ENCODE measurements at regions not wholly inside any gene's neighbourhood (a gene's known extent, or its start where the extent isn't known, plus 50 kb on each side); places are given as distances from the start of the nearest gene placed in this dataset.

DNA sequence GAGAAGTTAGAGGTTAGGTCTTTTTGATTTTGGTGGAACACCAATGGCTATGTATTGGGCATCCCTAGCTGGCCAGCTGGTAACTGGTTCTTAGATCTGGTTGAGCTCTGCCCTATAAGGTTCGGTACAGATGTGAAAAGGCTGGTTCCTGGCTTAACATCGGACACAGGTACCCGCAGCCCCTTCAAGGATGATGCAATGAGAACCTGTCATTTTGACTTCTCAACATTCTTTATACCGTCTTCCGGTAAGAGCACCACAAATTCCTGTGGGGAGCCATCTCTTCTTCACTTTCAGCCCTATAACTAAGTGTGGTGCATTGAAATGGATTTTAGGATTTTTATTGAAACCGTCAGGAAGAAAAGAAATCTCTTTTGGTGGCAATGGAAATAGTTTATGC is 222.8 kb downstream of the ADAMTS9 start:
- DNase-seq, result no peak

DNA sequence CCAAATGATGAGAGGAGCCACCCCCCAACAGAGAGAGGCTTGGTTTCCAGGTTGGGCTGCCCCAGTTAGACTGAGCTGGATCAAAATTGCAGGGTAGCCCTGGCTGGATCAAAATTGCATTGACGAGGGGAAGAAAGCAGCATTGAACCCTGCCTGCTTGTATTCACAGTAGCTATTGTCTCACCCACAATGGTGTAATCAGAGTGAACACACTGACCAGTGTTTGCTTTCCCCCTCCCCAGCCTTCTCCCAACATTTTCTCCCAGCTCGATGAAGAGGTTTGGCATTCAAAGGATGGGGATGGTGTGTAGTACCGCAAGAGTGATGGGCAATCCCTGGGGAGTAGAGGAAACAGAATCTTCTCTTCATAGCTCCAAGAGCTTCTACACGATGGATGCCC is 223.8 kb downstream of the ADAMTS9 start:
- DNase-seq, result no peak

DNA sequence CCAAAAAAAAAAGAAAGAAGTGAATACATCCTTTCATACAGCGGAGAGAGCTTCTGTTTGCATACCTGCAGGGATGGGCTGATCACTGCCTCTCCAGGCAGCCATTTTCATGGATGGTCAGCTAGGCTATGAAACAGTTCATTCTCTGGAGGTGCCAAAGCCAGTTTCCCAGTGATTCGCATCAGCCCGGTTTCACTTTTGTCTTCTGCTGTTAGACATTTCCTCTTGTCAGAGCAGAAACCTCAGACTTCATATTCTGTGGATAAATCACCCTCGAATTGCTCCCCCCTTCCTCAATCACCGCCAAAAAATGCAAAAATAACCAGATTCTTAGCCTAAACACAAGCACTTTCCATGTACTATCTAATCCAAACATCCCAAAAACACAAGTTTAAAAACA is 225.6 kb downstream of the ADAMTS9 start:
- DNase-seq, result no peak

DNA sequence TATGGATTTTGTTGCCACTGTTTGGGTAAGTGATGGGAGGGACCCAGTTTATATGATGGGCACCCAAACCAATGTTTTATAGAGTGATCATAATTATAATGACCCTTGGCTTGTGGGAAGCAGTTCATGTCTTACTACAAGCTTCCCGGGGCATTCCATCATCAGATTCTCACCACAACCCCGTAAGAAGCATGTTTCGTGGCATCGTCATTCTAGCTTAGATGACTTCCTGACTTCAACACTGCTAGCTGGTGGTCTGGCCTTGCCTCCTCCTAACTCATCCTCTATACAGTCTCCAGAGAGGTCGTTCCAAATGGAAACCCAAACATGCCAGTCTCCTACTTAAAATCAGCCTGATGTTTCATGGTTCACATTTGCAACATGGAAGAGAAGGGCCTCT is 226.9 kb downstream of the ADAMTS9 start:
- DNase-seq, result no peak

DNA sequence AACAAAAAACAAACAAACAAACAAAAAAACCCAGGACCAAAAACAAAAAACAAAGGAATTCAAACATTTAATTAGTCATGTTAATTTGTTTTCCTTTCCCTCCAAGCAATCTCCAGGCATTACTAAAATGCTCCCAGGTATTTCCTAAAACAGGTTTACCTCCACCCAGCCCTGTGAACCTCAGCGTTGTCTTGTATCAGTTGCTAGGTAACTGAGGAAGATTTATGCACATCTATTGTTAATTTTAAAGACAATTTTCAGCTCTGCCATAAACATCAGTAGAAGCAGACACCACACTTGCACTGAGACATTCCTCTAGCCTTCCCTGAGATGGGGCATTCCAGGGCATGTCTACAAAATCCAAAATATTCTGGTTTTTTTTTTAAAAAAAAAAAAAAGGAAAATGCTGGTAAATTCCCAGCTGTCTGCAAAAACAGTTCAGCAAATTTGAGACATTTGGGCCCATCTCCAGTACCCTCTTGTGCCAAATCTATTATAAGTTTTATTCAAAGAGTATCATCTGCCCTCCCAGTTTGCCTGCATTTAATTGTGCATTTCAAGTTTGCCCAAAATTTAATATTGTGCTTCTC is 227.6 kb downstream of the ADAMTS9 start:
- DNase-seq, result no peak

DNA sequence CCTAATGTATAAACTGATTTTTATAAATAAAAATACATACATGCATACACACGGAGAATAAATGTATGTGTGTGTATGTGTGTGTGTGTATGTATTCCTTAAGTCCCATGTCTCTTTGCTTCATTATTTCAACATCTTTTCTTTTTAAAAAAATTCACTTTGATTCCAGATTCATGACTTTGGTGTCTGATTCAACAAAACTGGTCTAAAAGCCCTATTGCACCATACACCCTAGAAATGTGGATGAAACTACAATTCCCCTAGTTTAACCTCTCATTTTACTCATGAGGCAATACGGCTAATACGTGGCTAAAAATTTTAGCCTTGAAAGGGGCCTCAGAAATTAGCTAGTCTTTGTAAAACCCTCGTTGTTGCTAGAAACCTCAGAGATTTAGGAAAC is 228.1 kb downstream of the ADAMTS9 start:
- DNase-seq, result no peak

DNA sequence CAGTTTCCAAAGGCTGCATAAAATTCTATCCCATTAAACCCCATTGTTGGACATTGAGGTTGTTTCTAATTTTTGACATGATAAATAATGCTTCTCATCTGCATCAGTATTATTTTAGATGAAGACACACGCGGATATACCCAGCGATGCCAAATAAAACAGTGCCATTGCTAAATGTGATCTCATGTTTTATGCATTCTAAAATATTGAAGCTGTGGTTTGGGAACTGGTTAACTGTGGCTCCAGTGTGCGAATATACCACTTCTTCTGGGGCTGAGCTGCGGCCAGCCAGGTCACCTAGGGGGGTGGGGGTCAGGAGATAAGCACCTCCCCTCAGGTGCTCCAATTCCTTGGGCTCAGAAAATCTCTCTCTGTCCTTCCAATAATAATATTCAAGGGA is 230.0 kb downstream of the ADAMTS9 start:
- DNase-seq, result no peak

DNA sequence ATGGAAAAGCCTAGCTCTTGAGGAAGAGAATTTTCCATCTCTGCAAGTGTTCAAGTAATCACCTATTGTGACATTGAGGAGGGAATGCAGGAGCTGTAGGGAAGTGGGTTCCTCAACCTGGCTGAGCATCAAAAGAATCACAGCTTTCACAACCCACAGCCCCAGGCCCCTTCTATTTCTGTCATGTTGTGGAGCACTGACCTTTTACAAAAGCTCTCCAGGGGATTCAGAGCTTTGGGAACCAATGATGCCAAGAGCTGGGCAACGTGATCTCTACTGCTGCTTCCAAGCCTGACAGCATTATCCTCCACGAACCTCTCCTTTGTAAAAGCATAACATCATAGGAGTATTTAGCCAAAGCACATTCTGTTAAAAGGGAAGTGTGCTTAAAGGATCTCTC is 231.1 kb downstream of the ADAMTS9 start:
- no peak for DNase-seq

DNA sequence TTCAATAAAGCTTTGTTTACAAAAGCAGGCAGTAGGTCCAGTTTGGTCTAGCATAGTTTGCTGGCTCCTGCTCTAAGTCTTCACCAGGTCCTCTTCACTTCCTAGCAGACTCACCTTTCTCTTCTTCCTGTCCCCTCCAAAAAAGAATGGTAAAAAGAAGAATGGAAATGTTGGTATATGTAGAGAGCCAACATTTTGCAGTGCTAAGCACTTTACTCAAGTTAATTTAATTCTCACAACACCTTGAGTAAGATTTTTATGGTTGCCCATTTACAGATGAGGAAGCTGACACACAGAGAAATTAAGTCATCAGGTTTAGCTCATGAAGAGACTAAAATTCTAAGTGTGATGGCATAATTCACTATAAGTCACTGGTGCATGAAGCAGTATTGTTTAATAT is 230.1 kb upstream of the PRICKLE2 start:
- DNase-seq, result no peak

DNA sequence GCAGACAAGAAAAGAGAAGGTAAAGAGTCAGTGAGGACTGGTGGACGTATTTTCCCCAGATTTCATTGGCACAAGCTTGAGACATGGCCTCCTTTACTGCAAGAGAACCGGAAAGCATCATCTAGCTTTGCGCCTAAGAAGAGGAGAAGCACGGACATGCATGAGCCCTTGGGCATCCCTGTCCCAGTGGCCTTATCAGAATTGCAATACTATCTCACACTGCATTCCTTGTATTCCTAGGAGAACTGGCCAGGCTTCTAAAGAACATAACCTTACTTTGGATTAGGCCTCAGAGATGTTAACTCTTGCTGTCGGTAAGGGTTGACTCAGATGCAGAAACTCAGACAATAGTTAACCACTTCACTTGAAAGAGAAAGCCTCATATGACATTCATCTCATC is 229.5 kb upstream of the PRICKLE2 start:
- DNase-seq, result no peak

DNA sequence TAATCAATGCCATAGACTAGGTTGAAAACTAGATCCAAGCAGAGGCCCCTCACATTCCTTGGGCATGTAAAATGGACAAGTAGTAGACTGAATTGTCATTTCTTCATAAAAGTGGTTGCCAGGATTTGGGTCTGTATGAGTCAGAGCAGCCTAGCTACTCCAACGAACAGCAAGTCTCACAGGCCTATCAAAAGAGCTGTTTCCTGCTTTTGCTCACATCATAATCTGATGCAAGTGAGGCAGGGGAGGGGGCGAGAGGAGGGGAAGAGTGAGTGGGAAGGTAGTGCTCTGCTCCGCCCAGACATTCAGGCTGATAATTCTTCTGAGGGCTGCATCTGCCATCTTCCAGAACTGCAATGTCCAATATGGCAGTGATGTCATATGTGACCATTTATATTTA is 228.9 kb upstream of the PRICKLE2 start:
- no peak for DNase-seq

DNA sequence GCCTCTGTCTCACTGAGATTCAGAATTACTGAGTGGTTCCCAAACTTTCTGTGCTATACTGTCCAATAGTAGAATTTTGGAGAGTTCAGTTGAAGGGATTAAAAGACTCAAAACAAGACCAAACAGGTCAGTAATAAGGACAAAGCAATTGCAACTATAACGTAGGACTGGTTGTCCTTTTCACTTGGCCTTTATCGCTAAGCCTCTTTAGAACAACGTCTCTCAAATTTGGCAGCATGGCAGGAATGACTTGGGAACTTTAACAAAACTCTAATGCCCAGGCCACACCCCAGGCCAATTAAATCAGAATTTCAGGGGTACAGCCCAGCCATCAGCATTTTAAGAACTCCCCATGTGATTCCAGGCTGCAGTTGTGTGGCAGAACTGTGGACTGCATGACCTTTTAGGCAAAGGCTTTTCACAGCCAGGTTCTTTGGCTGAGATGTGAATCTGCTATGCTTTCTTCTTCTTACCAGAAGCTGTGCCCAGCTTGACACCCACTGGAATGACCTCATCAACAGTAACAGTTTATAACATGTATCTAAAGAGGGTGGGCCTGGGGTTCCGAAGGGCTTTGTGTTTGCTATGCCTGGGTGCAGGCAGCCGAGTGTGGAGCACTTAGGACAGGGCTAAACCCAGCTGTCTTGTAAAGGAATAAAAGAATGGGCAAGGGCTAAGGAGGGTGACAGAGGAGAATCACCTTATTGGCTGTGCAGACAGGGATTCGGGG is 226.2 kb upstream of the PRICKLE2 start:
- DNase-seq, result no peak

DNA sequence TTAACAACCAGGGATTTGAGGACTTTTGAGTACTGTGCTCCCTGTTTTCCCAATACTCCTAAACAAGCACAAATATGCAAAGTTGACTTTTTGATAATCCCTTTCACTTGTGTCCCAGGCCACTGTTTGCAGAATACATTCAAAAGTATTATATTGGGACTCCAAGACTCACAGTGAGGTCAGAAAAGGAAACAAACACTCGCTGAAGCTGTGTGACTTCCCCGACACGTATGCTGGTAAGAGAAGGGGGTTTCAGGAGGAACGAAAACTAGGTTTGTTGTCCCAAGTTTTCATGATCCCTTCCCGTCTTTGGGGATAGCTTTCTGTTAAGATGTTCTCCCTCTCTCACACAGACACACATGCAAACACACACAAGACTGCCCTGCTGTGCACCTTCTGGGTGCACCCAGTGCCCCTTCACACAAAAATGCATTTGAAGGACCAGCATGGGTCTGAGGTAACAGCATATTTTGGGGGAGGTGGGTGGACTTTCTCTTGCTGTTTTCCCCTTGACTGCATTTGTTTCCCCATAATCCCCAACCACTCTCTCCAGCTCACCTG is 225.2 kb upstream of the PRICKLE2 start:
- DNase-seq, result no peak

DNA sequence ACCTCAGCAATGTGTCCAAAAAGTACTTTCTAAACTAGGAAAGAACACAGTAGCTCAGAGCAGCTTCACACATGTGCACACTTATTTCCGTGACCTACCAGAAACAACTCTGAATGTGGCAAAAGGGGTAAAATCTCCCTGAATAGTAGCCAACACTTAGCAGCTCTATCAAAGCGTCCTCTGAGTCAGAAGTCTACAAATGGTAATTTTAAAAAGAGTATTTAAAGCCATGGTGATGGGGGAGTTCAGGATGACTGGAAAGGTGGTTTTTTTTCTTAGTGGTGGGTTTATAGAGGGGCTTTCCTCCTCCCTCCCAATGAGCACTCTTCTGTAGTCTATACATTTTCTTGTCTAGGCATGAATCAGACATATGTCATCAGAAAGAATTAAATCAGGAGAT is 223.8 kb upstream of the PRICKLE2 start:
- no peak for DNase-seq

DNA sequence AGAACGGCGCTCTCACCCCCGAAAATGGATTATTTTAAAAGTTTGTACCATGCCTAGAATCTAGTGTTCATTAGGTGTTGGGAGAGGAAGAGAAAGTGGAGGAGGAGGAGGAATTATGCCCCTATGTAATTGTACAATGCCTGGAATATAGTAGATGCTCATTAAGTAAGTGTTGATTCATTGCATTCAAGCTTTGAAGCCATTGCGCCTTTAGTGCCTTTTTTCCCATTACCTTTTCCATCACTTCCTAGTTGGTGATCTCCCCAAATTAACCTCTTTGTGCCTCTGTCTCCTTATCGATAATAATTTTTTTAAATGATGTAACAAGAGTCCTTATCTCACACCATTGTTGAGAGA is 220.7 kb upstream of the PRICKLE2 start:
- DNase-seq, result no peak

DNA sequence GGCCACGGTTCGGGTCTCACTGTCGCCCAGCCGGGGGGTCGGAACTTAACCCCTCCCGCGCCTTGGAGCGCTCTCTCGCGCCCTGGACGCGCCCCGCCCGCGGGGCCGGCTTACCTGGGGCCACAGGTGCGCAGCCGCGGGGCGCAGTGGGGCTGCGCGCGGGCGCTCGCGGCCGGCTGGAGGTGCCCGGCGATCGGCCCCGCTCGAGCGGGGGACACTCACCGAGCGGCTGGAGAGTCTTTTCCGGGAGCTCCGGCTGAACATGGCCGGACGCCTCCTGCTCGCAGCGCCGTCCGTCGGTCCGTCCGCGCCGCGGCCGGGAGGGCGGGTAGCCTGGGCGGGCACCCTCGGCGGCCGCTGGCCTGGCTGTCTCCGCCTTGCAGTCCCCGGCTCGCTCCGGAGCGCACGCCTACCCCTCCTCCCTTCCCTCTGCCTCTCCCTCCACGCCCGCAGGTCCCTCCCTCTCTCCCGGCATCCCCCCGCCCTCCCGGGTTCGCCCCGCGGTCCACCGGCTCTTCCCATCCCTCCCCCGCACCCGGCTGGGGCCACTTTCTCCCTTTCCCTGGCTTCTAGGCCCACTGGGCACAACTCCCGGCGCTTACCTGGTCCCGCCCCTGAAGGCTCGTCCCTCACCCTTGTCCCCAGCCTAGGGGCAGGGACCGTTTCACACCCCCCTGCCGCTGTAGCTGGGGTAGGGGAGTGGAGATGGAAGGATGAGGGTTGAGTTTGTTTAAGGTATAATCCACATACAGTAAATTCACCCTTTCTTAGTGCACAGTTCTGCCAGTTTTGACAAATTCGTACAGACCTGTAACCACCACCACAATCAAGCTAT is 220.1 kb upstream of the PRICKLE2 start:
- no peak for DNase-seq

DNA sequence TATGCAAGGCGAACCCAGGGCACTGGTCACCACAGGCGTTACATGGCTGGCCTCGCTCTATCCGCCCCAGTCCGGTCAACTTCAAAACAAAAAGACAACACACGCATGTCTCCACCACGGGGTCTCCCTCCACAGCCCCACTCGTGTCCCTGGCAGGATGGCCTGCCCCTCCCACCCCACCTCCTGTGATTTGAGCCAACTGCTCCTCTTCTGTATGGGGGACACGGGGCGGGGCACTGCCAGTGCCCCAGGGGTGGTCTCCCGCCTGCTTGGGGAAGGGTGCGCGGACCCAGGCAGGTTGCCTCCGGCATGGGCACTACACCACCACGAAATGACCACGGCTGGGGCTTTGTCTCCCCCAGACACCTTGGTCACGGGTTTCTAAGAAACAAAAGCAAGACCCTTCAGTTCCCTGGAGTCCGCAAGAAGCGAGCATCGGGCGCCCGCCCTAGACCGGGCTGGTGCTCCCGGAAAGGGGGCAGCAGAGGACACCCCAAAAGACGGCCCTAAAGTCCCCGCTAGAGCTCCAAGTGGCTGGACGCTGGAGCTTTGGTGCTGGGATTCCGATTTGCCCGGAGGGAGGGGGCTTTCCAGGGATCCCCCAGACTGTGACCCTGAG is 219.3 kb upstream of the PRICKLE2 start:
- DNase-seq, result no peak

DNA sequence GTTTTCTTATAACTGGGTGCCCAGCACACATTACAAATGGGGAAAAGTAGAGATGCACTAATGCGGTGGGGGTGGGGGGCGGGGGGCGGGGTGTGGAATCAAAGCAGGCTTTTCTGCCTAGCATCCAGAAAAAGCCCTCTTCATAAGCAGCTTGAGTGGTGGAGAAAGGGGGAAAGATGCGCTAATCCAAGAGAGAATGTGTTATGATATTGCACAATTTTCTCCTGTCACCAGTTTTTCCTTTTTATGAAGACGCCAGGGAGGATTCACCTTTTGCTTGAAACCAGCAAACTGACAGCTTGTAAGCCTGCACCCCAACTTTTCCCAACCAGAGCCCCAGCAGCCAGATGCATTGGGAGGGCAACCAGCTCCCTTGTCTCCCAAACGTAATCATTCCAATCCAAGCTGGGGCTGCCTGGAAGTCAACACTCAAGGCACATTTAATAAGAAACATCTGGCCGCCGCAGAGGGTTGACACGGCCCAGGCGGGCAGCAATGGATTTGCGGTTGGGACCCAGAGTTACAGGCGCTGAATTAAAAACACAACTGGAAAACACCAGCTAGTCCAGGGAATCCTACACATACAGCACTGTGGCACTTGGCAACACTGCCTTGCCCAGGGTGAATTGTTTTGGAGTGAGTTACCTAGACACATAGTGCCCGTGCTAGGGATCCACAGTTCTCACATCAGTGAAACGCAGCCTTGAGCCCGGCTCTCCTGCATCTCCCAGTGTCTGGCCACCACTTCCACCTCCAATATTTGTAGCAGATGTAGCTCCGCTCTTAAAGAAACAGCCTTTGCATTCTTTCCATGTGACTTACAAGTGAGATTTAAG is 218.5 kb upstream of the PRICKLE2 start:
- DNase-seq, result no peak

DNA sequence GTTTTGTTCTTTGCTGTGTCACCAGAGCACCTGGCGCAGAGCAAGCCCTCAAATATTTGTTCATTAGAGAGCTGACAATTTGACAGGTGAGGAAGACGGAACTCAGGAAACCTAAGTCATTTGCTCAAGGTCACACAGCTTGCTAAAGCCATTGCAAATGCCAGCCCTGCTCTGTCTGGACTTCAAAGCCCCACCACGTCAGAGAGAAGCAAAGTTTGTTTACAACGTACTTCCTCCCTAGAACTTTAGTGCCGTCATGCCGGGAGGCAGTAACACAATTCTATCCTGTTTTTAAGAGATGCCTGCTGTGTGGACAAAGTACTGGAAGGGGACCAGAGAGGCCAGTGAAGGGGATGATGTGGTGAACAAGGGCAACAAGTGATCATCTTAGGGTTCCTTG is 216.6 kb upstream of the PRICKLE2 start:
- DNase-seq, result no peak

DNA sequence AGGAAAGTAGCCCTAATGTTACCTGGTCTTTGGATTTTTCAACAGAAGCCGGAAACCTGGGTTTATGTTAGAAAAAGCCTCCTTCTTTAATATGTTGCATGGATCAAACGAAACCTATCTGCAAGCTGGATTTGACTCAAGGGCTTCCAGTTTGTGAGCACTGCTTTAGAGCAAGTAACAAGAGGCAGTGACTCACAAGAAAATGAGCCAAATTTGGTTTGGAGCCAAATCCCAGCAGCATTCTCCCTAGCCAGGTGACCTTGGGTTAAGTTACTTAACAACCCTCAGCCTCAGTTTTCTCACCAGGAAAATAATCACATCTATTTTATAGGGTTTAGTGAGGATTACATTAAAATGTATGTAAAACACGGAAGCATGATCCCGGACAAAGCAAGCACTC is 215.2 kb upstream of the PRICKLE2 start:
- DNase-seq, result no peak

DNA sequence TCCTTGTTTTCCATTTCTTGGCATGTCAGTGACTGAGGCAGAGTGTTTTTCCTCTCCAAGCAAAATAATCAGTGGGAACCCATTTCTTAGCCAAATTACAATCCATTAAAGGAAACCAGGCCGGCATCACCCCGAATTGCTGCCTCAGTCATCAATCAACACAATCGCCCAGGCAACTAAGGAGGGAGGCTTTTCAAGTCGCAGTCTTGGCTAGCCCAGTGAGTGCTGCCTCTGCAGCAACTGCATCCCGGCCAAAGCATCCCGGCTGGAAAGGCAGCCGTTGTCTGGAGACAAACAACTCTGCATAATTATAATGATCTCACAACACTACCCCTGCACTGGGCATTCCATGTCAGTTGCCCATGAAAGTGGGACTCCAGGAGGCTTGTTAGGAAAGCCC is 213.5 kb upstream of the PRICKLE2 start:
- DNase-seq, result no peak

DNA sequence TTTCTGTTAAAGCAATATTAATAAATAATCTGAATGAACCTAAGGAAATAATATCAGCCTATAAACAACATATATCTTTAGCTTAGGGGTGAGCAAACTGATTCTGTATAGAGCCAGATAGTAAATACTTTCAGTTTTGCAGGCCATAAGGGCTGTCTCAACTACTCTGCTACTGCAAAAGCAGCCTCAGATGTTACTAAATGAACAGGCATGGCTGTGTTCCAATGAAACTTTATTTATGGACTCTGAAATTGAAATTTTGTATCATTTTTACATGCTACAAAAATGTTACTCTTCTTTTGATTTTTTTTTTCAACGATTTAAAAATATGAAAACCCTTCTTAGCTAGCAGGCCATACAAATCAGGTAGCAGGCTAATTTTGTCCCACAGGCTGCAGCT is 212.8 kb upstream of the PRICKLE2 start:
- no peak for DNase-seq

DNA sequence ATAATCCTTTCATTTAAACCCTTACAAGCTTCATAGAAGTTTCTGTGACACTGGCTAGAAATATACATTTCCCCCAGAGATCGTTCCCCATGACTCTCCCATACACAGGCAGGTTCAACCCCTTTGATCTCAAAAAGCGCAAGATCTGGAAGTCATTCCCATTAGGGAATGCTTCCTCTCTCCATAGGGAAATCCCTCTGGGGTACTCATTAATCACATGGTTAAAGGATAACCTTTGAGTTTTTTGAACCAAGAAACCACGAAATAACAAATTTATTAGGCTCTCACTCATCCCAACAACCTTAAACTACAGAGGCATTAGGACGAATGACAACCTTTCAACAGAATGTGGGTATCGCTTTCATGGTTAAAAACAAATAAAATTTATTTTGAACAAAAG is 211.9 kb upstream of the PRICKLE2 start:
- no peak for DNase-seq
